Kidney (tissue), 13 donors: ENCODE measurements at regions not wholly inside any gene's neighbourhood (a gene's known extent, or its start where the extent isn't known, plus 50 kb on each side); places are given as distances from the start of the nearest gene placed in this dataset.

Experiments
- DNase-seq, 5 donors: peaks; one replicate each; pipeline ENCODE4 v3.0.0-alpha.2; 2013 to 2020
- FAIRE-seq: peaks from 2 replicates; lab custom pipeline; 2012; peaks lifted over from hg19 to GRCh38; lab: Jason Lieb, UNC
- H3K27ac ChIP-seq, 2 donors: one replicate each; pipeline ENCODE4 v1.7.0; 2013; ENCODE audit warnings: low read depth in 2 of 2, low read length in 2 of 2, inconsistent platforms in 1 of 2
- H3K27me3 ChIP-seq: one replicate; pipeline ENCODE4 v1.7.1; 2013; ENCODE audit warnings: low read length, inconsistent platforms; ENCODE audit not compliant: control insufficient read depth, insufficient read depth
- H3K36me3 ChIP-seq, 3 donors: one replicate each; pipeline versions ENCODE4 v1.7.0 to v1.7.1; 2013; ENCODE audit warnings: low read length in 3 of 3, control low read depth in 1 of 3, inconsistent platforms in 1 of 3; ENCODE audit not compliant: insufficient read depth in 3 of 3, control insufficient read depth in 2 of 3
- H3K4me1 ChIP-seq, 3 donors: one replicate each; pipeline versions ENCODE4 v1.7.0 to v1.7.1; 2013; ENCODE audit warnings: low read length in 3 of 3, inconsistent platforms in 1 of 3, low read depth in 1 of 3; ENCODE audit not compliant: control insufficient read depth in 2 of 3, insufficient read depth in 2 of 3
- H3K4me3 ChIP-seq, 3 donors: one replicate each; pipeline versions ENCODE4 v1.7.0 to v1.8.1; 2013; ENCODE audit warnings: low read length in 3 of 3, control low read depth in 1 of 3, inconsistent platforms in 1 of 3
- H3K9ac ChIP-seq, 3 donors: one replicate each; pipeline versions ENCODE4 v1.7.0 to v1.7.1; 2013; ENCODE audit warnings: low read length in 3 of 3, control low read depth in 1 of 3, inconsistent platforms in 1 of 3
- H3K9me3 ChIP-seq, 3 donors: one replicate each; pipeline versions ENCODE4 v1.7.0 to v1.7.1; 2013; ENCODE audit warnings: low read length in 3 of 3, control low read depth in 1 of 3, inconsistent platforms in 1 of 3; ENCODE audit not compliant: control insufficient read depth in 2 of 3, insufficient read depth in 1 of 3
- intact Hi-C: fragments of 100-400 bp; cut with DNase I; formaldehyde crosslinking; loops from one replicate; pipeline ENCODE4 v1.11.1; 2022
- TF ChIP-seq, protein P1 (sequence below): IDR thresholded peaks from 3 replicates; pipeline ENCODE4 v1.5.1; 2012; ENCODE audit warnings: mild to moderate bottlenecking, moderate library complexity, borderline replicate concordance; ENCODE audit not compliant: insufficient read depth; ENCODE audit errors: extremely low read depth
- donor health status: control.
- donor health status: control.
- donor health status: control.
- donor health status: control.
- donor health status: control.
- donor health status: DM: yes; HTN: yes; CAD: no.
- donor health status: Normal renal cell carcinoma (clear cell type).

DNA sequence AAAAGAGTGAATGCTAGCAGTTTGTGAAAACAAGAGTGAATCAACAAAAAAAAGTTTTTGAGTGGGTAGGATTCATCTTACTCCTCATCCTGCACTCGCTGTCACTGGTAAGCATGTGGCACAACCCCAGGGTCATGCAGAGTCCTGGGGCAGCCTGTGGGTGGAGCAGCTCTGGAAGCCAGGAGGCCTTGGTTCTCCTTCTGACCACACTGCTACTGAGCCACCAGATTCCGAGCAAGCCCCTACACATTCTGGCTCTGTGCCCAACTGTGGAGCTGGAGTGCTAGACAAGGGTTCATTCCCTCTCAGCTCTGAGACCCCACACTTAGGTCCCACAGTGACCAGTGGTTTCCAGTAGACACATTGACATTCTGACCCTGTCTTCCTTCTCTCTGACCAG, 670.6 kb downstream of the BCL11A start:
- DNase-seq (no peak), FAIRE-seq (no peak)
- no peak overlapping the region for H3K27ac ChIP-seq

DNA sequence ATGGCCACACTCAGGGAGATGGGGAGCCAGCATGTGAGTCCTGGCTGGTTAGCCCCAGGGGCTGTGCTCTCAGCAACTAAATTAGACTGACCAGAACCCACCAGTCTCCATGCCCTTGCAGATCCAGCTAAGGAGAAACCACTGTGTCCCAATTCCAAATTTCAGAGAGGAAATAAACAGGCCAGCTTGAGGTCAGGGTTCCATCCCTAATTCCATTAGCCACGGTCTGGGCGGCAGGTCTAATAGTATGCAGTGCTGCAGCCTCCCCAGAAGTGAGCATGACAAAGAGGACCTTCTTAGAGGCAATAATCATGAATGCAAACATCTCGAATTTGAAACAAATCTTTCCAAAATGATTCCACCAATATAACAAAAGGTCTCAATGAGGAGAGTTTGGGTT, 671.2 kb downstream of the BCL11A start:
- Histone ChIP-seq H3K4me1 (no peaks in the 10 kb centered on the region), H3K4me3 (no peak overlapping the region), H3K9ac (no peak overlapping the region), H3K36me3 (no peaks in the 10 kb centered on the region), H3K27me3 (no peaks in the 10 kb centered on the region), H3K27ac (no peak overlapping the region), H3K9me3 (no peaks in the 10 kb centered on the region)
- intact Hi-C loops, result no loop called here
- no peak for FAIRE-seq
- no peak for DNase-seq
- TF ChIP-seq, protein P1, sequence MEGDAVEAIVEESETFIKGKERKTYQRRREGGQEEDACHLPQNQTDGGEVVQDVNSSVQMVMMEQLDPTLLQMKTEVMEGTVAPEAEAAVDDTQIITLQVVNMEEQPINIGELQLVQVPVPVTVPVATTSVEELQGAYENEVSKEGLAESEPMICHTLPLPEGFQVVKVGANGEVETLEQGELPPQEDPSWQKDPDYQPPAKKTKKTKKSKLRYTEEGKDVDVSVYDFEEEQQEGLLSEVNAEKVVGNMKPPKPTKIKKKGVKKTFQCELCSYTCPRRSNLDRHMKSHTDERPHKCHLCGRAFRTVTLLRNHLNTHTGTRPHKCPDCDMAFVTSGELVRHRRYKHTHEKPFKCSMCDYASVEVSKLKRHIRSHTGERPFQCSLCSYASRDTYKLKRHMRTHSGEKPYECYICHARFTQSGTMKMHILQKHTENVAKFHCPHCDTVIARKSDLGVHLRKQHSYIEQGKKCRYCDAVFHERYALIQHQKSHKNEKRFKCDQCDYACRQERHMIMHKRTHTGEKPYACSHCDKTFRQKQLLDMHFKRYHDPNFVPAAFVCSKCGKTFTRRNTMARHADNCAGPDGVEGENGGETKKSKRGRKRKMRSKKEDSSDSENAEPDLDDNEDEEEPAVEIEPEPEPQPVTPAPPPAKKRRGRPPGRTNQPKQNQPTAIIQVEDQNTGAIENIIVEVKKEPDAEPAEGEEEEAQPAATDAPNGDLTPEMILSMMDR, result no peak

More for the DNA sequence above, 670.6 kb downstream of the BCL11A start:
- TF ChIP-seq, protein P1, result no peak
- H3K9ac ChIP-seq, result no peak overlapping the region
- no peaks in the 10 kb centered on the region for H3K27me3 ChIP-seq
- intact Hi-C loops, result no loop called here
- no peaks in the 10 kb centered on the region for H3K9me3 ChIP-seq
- H3K36me3 ChIP-seq, result no peaks in the 10 kb centered on the region
- no peaks in the 10 kb centered on the region for H3K4me1 ChIP-seq
- no peak overlapping the region for H3K4me3 ChIP-seq

DNA sequence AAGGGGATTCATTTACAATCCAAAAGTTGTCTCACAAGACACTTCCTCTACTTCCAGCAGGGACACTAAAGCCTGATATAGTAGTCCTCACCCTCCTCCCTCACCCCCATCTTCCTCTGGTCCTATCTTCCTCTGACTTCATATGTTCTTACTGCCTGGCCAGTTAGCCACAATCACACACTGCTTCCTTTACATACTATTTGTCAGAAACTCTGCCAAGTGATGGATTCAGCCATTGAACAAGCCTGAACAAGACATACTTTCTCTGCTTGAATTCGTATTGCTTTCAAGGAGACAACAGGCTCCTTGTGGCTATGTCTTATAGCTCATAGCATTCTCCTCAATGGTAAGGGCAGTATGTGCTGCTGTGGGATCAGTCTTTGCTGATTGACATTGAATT, 672.2 kb downstream of the BCL11A start:
- FAIRE-seq (no peak), DNase-seq (no peak)
- Histone ChIP-seq H3K9me3 (no peaks in the 10 kb centered on the region), H3K4me1 (no peaks in the 10 kb centered on the region), H3K4me3 (no peak overlapping the region), H3K27me3 (no peaks in the 10 kb centered on the region), H3K27ac (no peak overlapping the region), H3K9ac (no peak overlapping the region), H3K36me3 (no peaks in the 10 kb centered on the region)
- TF ChIP-seq, protein P1, result no peak
- intact Hi-C loops, result no loop called here

DNA sequence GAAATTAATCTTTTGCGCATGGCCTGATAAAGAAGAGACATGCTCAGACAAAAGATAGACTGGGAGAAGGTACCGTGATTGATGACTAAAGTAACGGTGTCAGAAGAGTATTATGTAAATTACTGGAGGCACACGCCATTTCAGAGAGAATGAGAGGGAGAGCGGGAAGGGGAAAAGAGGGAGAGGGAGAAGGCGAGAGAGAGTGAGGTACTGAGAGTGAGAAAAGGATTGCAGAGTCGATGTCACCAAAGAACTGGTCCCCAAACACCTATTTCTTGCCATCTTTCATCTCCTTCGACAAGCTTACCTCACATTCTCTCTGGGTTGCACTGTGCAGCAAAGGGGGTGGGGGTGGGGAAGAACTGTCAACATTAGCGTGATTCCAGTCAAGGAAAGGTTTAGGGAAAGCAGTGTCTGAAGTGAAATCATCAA, 673.7 kb downstream of the BCL11A start:
- DNase-seq (no peak), FAIRE-seq (no peak)
- H3K9ac ChIP-seq, result no peak overlapping the region
- no peak overlapping the region for H3K27ac ChIP-seq
- intact Hi-C loops, result no loop called here
- H3K27me3 ChIP-seq, result no peaks in the 10 kb centered on the region
- no peaks in the 10 kb centered on the region for H3K4me1 ChIP-seq
- TF ChIP-seq, protein P1, result no peak
- H3K9me3 ChIP-seq, result no peaks in the 10 kb centered on the region
- H3K4me3 ChIP-seq, result no peak overlapping the region
- no peaks in the 10 kb centered on the region for H3K36me3 ChIP-seq
